ENCODE measurements at regions not wholly inside any gene's neighbourhood (a gene's known extent, or its start where the extent isn't known, plus 50 kb on each side); places are given as distances from the start of the nearest gene placed in this dataset.

- Histone ChIP-seq H2BK12ac (ENCODE audit: low read depth, low read length) (no peak overlapping the region), H2BK5ac (ENCODE audit: low read depth, low read length) (no peak overlapping the region), H3K56ac (replicated peaks; ENCODE audit: insufficient read length, low read depth, low read length) (no peak overlapping the region), H3K9me3 (ENCODE audit: insufficient read depth in 2 of 2, low read depth in 1 of 2, low read length in 1 of 2) (no peaks in the 10 kb centered on the region), H4K8ac (ENCODE audit: extremely low read depth, insufficient read depth, low read length) (no peak overlapping the region), H4K20me1 (replicated peaks in 1 of 2; ENCODE audit: control insufficient read depth in 1 of 2, insufficient read depth in 2 of 2, low read length in 2 of 2) (no peaks in the 10 kb centered on the region), H4K5ac (ENCODE audit: insufficient read length, low read depth, low read length) (no peak overlapping the region), H3K4me3 (ENCODE audit: extremely low read depth in 1 of 4, insufficient read depth in 2 of 4, low read depth in 3 of 4, low read length in 4 of 4) (no peak overlapping the region), H3K27ac (ENCODE audit: low read depth, low read length) (no peak overlapping the region), H3K18ac (ENCODE audit: extremely low read depth, low read length) (no peak overlapping the region), H3K79me2 (ENCODE audit: control insufficient read depth in 1 of 2, insufficient read depth in 2 of 2, low read length in 2 of 2) (no peaks in the 10 kb centered on the region), H3K23ac (ENCODE audit: insufficient read length) (no peak overlapping the region), H2BK20ac (ENCODE audit: low read length) (no peak overlapping the region), H3K79me1 (ENCODE audit: low read depth, low read length) (no peaks in the 10 kb centered on the region), H2BK15ac (ENCODE audit: low read length) (no peak overlapping the region), H2BK120ac (replicated peaks; ENCODE audit: low read depth, low read length) (no peak overlapping the region), H3K27me3 (replicated peaks in 1 of 4; ENCODE audit: control insufficient read depth in 3 of 4, extremely low read depth in 1 of 4, insufficient read depth in 3 of 4, low read length in 3 of 4) (no peaks in the 10 kb centered on the region; a peak in 1 of 7 replicates), H3K4ac (replicated peaks; ENCODE audit: insufficient read length, low read depth, low read length) (no peak overlapping the region), H3K4me2 (ENCODE audit: insufficient read depth in 1 of 2, low read depth in 2 of 2, low read length in 2 of 2) (no peak overlapping the region), H2AK5ac (ENCODE audit: low read depth, low read length) (no peak overlapping the region), H3K9ac (replicated peaks in 1 of 4; ENCODE audit: extremely low read depth in 1 of 4, low read depth in 3 of 4, low read length in 3 of 4) (no peak overlapping the region), H2AFZ (ENCODE audit: low read length) (no peak overlapping the region), H3K4me1 (replicated peaks in 1 of 4; ENCODE audit: control insufficient read depth in 3 of 4, insufficient read depth in 4 of 4, low read length in 3 of 4) (no peaks in the 10 kb centered on the region), H3K36me3 (ENCODE audit: control insufficient read depth in 2 of 4, insufficient read depth in 4 of 4, low read length in 3 of 4) (no peaks in the 10 kb centered on the region), H3K14ac (ENCODE audit: insufficient read length) (no peak overlapping the region), H3K23me2 (ENCODE audit: low read depth, low read length) (no peaks in the 10 kb centered on the region), H4K91ac (replicated peaks; ENCODE audit: insufficient read length, low read length) (no peak overlapping the region)
- FAIRE-seq (no peak), DNase-seq (ENCODE audit: low read depth in 1 of 2, low spot score in 2 of 2) (no peak)
- POLR2A ChIA-PET (ENCODE audit: partially characterized antibody) = no interaction called here
- 90% methylated on average over 4 of the region's 4 CpGs; no CpG with 5 or more reads in 1 of the 2 experiments for WGBS, 2 experiments (ENCODE audit: extremely low coverage in 1 of 2, insufficient coverage in 1 of 2, insufficient read length in 1 of 2, insufficient replicate concordance in 2 of 2, low coverage in 1 of 2, low lambda C conversion rate in 2 of 2, missing lambda C conversion rate in 1 of 2)
- CTCF ChIA-PET (ENCODE audit: partially characterized antibody) = interaction anchor here (1.0 to 1.3 kb wide), 2 partner anchors 195 to 428 kb away, joined by 3 to 6 read pairs; no protein-coding TSS in a partner anchor
- no peak for TF ChIP-seq PHF8 (conservative IDR thresholded peaks at IDR 0.05; ENCODE audit: low read depth, low read length)
- no peak for TF ChIP-seq ATF2 (IDR thresholded peaks at IDR 0.05; ENCODE audit: low read length)
- no peak for TF ChIP-seq CREB1 (IDR thresholded peaks at IDR 0.05)
- no peak for TF ChIP-seq SIN3A (conservative IDR thresholded peaks at IDR 0.05 in 1 of 2, IDR thresholded peaks at IDR 0.05 in 1 of 2; ENCODE audit: low read depth in 1 of 2, low read length in 2 of 2)
- TF ChIP-seq TBP (IDR thresholded peaks at IDR 0.05; ENCODE audit: low read depth, low read length) = no peak
- no peak for TF ChIP-seq CBX8 (IDR thresholded peaks at IDR 0.05; ENCODE audit: borderline replicate concordance, low read depth, low read length)
- no peak for TF ChIP-seq NRF1 (IDR thresholded peaks at IDR 0.05; ENCODE audit: low read depth, low read length)
These were observed 171.7 kb upstream of the CCN2 start for GRCh38 chr6:132122871-132123270.

All from H1 (cell line).